Activated CD4-positive, alpha-beta T cell treated with anti-CD3 and anti-CD28 coated beads, Interleukin-10, Interleukin-2, amounts not matched to agents 100 ng/mL and 50 ng/mL, durations not matched to agents 16 hours and 8 hours (primary cell): ENCODE measurements at regions not wholly inside any gene's neighbourhood (a gene's known extent, or its start where the extent isn't known, plus 50 kb on each side); places are given as distances from the start of the nearest gene placed in this dataset.
"Not testable (repeated sequence)": the region's sequence is repeated elsewhere in the genome, so short reads cannot be mapped to it uniquely, and the experiment has no call there.

Source experiments
- DNase-seq: peaks from one replicate; pipeline ENCODE4 v3.0.0-alpha.2; 2020

DNA sequence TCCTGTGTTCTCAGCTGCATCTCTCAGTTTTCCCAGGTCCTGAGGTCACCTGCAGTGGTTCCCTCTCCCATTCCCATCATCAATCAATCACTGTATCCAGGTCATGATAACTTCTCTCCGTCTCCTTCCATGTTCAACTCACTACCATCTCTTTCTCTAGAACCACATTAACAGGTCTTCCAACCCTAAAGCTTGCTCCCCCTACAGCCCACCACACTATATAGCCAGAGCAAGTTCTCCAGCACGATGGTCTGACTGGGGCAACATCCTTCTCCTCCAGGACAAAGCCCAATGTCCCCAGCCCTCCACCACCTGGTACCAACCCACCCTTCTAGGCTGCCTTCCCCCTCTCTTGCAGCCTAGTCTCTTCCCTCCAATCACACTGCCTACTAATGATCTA, 241.6 kb downstream of the CDK5RAP2 start:
- no peak for DNase-seq

DNA sequence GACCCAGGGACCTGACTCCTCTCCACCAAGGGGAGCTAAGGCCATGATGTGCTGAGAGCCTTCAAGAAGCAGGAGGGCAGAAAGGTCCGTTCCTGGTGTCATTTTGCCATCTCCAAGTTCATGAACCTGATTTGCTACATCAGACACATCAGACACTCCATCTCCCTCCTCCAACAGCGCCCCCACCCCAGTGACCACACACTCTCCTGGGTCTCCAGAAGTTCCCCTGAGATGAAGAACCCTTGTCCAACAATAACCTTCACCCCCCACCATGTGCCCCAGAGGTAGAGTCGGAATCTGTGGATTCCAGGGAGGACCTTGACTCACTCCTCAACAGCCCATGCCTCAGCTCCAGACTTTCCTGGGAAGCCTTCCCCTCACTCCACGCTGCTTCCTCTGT, 242.8 kb downstream of the CDK5RAP2 start:
- DNase-seq, result no peak

DNA sequence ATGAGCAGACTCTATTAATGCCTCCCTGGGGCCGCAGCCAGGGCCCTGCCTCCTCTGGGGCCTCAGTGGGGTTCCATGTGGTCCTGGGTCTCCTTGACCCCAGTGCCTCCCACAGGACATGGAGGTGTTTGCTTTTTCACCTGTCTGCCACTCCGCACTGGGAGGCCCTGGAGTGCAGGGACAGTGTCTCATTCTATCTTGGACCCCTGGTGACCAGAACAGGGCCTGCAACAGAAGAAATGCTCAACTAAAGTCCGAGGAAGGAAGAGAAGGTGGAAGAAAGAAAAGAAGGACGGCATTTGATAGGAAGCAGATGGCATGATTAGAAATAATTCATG, 243.2 kb downstream of the CDK5RAP2 start:
- no peak for DNase-seq

DNA sequence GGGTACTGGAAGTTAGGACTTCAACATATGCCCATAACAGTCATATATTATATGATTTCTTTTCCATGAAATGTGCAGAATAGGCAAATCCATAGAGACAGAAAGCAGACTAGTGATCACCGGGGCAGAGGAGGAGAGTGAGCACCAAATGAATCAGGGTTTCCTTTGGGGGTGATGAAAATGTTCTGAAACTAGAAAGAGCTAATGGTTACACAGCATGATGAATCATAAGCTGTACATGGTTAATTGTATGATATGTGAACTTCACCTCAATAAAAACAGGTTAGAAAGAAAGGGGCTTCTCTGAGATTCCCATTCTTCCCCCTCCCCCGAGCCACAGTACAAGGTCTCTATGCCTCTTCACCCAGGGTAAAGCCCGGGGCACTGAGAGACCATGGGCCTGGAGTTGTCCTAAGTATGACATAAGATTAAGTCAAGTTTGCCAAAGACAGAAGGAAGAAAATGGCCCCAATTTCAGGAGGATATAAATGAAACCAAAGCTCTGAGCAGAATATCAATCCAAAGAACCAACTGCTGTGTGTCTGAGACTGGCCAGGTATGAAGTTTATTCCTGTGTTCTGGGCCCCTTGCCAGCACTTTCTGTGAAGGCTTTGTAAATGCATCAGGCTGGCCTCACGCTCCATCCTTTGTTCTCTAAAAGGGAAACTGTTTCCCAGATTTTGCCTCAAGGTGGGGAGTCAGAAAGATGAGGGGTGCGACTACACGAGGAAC, 243.8 kb downstream of the CDK5RAP2 start:
- peak; percentile 49 for DNase-seq

DNA sequence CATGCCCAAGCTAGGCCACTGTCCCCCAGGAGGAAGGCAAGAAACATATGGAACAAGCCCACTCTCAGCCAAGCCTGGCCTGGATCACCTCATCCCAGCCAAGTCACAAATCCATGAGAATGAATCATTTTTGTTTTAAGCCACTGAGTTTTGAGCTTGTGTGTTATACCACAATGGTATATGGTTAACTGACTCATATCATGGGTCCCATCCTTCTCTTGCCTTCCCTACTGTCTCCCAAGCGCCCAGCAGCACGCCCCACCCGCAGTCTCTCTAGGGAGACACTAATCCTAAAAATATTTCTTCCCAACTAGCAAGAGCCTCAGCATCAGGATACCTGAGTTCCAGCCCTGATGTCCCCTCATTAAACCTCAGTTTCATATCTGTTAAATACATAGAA, 248.1 kb downstream of the CDK5RAP2 start:
- no peak for DNase-seq

DNA sequence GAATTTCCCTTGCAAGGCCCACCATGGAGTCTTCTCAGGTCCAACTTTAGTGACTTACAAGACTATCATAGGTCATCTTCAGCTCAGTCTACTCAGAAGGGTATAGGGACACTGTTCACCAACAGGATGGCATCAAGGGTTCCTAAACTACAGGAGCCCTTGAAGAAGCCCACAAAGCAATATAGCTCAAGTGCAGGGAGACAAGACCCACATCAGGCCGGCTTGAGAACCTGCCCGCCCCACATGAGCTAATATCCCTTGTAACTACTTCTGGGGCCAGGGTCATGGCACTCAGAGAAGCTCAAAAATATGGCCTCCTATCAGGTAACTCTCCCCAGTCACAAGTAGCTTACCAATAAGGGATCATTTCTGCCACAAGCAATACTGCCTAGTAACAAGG, 249.9 kb downstream of the CDK5RAP2 start:
- DNase-seq, result no peak

DNA sequence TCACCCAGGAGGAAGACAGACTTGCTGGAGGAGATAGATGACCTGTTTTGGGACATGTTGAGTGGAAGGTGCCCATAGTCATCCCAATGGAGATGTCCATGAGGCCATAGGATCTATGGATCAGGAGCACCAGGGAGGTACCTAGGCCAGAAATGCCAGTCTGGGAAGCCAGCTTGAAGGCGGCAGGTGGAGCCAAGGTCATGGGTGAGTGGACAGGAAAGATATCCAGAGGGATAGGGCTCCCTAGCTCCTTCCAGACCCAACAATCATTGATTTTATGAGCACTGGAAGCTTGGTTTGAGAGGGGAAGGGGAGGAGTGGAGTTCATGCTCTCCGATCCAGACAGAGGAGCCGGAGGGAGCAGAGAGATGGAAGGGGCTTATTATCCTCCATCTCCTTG, 252.6 kb downstream of the CDK5RAP2 start:
- no peak for DNase-seq

DNA sequence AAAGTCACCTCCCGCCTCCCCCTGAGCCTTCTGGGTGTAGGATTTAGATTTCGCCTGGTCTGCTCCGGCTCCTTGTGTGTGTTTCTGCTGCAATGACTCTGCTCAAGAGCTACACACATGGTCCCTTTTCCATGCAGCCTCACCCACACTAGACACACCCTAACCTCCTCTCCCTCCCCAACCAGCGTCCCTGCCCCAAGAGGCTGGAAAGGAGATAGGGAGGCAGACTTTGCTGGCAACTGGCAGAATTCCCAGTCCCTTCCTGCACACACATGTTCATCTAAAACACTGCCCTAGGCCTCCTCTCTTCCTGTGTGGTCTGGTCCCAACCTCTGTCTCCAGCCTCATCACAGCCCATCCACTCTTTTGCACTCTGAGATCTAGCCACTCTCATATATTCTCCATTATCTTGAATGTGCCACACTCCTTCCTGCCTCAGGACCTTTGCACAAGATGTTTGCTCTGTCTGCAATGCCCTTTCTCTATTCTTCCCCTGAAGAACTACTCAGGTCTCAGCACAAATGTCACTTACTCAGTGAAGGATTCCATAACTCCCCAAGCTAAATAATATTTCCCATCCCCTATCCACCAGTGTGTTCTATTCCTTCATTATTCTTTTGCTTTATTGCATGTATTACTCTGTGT, 253.8 kb downstream of the CDK5RAP2 start:
- DNase-seq, result no peak

DNA sequence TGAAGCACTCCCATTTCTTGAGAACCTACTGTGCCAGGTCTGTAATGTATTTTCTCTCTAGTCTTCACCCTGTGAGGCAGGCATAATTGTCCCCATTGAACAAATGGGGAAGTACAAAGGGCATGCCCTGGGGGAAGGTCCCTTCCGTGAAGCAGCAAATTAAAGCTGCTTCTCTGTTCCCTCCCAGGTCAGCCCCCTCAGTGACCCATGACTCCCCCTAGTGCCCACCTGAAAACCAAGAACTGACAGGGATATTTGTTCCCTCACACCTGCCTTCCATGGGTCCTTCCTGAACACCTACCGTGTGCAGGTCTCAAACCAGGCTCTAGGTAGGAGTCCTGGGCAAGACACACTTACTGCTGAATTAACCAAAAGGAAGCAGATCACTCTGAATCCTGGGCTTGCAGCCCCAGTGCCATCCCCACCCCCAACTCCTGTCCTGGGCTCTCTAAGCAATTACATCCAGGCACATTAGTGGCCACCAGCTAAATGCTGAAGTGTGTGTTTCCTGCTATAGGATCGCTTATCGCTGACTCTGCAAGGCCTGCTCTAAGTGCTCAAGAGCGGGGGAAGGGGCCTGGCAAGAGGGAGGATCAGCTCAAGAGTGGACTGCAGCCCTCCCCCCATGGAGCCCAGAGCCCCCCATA, 254.8 kb downstream of the CDK5RAP2 start:
- DNase-seq, result no peak

DNA sequence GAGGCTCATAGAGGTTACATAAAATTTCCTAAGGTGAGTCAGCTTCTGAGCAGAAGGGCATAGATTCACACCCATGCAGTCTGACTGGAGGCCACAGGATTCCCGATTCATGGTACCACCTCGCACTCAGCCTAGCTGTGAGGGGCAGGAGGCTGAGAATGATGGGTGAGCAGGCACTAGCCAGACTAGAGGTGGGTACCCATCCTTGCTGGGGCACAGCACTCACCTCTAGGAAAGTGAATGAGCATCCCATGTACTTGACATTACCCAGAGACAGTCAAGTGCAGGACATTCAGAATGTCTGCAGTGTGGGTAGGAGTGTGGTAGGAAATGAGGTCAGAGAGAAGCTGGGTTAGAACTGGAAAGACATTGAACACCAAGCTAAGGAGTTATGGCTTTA, 255.5 kb downstream of the CDK5RAP2 start:
- DNase-seq, result no peak

DNA sequence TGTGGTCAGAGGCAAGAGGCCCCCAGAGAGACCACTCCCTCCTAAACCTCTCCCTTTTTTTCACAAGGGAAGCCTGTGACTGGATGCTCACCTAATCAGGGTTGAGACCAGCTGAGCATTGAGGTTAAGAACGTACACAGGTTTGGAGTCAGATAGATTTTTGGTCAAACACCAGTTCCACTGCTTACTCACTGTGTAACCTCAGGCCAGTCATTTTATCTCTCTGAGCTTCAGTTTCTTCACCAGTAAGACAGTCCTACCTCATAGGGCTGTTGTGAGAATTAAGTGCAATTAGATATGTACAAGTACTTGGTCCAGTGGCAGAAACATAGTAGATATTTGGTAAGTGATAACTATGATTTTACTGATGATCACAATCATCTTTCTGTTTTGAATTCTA, 256.8 kb downstream of the CDK5RAP2 start:
- peak; percentile 4 for DNase-seq

DNA sequence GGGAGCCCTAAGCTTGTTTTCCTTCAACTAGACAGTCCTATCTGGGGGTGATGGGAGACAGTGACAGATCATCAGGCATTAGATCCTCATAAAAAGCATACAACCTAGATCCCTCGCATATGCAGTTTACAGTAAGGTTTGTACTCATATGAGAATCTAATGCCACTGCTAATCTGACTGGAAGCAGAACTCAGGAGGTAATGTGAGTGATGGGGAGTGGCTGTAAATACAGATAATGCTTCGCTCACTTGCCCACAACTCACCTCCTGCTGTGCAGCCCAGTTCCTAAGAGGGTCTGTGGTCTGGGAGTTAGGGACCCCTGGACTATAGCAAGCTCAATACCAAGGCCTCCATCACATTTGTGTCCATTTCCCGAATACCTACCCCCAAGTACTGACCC, 260.5 kb downstream of the CDK5RAP2 start:
- DNase-seq, result no peak

DNA sequence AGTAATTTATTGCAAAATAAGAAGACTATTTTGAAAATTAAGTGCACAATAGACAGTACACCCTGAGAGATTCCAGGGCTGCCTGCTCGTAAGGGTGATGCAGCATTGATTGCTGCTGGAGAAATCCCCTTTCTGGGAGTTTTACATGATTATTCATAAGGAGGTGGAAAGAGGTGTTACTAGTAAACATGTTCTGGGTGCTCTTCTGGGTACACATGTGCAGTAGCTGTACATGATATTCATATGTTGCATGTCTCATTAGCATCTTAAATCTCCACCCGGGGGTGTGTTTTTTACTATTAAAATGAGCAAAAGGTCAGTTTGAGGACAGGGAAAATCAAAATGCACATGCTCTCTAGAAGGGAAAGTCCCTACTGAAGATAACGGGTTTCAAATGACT, 264.8 kb downstream of the CDK5RAP2 start:
- no peak for DNase-seq

DNA sequence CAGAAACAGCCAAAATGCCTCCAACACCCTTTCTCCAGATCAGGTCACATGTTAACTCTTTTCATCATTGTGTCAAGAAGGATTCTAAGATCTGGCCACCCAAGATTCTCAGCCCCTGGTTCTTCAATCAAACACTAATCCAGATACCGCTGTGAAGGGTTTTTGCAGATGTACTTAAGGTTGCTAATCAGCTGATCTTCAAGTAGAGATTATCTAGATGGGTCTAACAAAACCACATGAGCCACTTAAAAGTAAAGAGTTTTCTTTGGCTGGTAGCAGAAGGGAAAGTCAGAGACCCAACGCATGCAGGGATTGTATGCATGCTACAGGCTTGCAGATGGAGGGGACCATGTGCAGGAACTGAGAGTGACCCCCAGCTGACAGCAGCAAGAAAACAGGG, 267.9 kb downstream of the CDK5RAP2 start:
- DNase-seq, result no peak

DNA sequence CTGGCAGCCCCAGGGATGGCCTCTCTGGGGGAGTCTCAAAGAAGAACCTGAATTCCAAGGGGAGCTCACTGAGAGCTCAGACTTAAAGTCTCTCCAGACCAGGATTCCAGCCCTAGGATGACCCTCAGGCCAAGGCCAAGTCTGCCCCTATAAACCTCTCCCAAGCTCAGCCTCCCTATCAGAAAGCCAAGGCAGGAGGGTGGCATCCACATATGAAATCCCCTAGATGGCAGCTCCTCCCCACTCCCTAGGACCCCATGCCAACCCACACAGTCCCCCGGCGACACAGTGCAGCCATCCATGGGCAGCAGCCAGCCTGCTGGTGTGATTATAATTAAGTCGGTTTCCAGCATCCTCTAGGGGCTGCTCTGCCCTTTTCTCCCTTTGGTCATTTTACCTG, 269.9 kb downstream of the CDK5RAP2 start:
- no peak for DNase-seq

DNA sequence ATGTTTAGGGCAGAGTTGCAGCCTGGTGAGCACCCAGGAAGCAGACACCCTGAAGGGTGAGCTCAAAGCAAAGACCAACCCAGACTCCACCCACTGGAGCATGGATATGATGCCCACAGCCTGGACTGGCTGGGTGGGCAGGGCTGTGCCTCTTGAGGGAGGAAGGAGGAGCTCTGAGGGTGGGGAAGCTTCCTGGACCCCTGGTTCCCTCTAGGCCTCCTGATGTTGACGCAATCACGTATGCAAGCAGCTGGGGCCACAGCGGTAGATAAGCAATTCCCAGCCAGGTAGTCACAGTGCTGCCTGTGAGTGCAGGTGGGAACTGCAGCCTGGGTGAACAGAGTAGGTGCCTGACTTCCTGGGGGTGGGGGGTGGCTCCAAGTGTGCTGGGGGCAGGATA, 271.5 kb downstream of the CDK5RAP2 start:
- DNase-seq, result no peak

DNA sequence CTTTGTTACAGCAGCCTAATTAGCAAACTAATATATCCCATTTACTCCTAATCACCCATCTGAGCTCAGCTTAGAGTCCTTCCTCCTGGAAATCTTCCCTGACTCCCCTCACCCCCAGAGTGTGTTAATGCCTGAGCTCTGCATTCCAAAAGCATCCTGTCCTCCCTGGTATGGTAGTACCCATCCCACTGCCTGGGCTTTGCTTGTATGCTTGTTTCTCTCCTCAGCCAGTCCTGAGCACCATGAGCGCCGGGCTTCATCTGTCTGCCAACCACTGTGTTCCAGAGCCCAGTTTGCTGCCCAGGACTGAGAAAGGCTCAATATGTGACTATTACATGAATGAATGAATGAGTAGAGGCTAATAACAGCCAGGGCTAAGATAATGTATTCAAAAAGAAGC, 272.4 kb downstream of the CDK5RAP2 start:
- no peak for DNase-seq

DNA sequence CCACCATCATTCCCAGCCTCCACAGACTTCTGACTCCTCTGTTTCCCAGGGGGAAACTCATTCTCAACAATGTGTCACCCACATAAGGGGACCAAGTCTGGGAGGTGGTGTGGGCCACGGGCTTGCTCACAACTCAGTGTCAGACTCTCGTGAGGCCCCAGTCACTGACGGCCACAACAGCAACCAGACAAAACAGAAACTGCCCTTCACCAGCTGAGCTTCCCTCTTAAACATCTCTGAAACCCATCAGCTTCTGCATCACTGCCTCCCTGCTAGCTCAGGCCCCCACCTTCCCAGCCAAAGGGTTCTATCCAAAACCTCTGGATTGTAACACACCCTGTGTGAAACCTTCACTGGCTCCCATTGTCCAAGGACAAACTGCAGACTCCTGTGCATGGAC, 273.4 kb downstream of the CDK5RAP2 start:
- DNase-seq, result no peak

DNA sequence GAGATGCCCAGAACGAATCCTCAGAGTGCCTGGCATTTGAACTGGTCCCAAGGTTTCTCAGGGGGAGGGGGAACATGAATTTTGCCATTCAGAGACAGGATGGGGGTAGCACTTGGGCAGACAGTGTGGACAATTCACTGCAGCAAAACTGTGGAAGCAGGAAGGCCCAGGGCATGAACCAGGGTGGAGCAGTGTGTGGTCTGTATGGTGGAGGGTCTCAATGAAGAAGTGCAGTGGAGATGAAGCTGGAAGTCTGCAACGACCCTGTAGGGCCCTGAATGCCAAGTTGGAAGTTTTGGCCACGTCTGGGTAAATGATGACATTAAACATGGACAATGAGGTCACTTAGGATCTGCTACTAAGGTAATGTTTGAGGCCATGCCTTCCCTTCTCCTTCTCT, 273.9 kb downstream of the CDK5RAP2 start:
- no peak for DNase-seq

DNA sequence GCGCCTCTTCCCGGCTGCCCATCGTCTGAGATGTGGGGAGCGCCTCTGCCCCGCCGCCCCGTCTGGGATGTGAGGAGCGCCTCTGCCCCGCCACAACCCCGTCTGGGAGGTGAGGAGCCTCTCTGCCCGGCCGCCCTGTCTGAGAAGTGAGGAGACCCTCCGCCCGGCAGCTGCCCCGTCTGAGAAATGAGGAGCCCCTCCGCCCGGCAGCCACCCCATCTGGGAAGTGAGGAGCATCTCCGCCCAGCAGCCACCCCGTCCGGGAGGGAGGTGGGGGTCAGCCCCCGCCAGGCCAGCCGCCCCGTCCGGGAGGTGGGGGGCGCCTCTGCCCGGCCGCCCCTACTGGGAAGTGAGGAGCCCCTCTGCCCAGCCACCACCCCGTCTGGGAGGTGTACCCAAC, 275.1 kb downstream of the CDK5RAP2 start:
- DNase-seq, result not testable (repeated sequence)

DNA sequence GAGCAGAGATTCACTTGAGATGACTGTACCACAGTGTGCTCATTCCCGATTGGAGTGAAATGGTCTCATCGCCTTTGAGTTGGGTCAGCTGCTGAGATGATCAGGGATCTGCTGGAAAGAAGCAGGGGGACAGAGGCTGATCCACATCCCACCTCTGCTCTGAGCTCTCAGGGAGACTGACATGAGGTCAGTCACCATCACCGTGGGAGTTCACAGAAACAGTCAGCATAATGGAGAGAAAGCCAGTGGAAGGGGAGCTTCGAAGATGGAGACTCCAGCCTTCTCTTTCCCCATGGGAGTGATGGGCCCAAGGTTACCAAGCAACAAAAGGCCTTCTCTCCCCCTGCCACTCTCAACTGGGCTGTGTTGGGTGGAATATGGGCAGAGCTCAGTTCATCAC, 276.4 kb downstream of the CDK5RAP2 start:
- DNase-seq, result no peak

DNA sequence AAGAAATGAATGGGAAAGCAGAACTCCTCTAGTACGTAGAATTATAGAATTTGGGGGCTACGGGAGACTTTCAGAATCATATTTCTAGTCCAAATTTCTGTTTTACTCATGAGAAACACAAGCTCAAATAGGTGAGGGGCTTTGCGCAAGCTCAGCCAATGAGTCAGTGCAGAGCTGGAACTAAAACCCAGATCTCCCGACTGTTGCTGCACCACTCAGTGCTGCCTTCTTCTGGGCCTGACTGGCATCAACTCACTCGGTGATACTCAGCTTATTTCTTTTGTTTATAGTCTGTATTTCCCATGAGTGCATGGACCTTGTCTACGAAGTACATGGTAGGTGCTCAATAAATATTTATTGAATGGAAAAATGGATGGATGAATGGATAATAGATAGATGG, 280.2 kb downstream of the CDK5RAP2 start:
- no peak for DNase-seq

DNA sequence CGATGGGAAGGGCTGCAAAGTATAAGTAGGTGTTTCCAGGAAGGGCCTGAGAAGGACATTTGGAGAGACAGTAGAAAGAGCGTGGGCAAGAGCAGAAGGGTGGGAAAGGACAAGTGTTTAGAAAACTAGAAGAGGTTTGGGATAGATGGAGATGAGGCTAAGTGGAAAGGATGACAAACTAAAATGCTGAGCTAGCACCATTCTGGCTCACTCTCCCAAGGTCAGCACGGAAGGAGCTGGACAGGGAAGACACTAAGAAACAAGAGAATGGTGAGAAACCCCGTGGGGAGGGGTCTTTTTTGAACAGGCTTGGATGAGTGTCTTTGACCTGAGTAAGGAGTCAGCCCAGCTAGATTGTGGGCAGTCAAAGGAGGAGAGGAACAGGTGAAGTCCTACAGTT, 286.0 kb downstream of the CDK5RAP2 start:
- DNase-seq, result no peak

DNA sequence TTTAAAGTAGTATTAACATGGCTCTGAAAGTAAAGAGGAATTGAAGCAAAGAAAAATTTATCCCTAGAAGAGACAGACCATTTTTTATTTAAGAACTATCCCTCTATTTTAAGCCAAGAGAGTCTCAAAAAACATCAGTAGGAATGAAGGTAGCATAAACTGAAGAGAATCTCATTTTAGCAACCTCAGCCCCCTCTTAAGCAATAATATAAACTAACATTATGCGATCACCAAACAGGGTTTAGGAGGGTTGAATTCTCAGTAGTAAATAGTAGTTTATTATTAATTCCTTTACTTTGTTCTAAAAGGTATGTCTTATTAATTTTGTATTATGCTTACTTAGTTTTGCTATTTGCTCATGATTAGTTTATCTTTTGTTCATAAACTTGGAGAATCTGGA, 287.4 kb downstream of the CDK5RAP2 start:
- DNase-seq, result no peak

DNA sequence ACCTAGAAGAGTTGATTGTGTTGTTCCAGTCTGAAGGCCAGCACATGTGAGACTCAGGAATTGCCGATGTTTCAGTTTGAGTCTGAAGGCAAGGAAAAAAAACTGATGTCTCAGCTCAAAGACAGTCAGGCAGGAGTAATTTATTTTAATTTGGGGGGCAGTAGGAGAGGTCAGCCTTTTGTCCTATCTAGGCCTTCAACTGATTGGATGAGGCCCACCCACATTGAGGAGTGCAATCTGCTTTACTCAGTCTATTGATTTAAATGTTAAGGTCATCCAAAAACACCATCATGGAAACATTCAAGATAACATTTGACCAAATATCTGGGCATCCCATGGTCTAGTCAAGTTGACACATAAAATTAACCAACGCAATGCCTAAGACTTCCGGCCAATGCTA, 288.9 kb downstream of the CDK5RAP2 start:
- DNase-seq, result no peak
